A204.1 (cell line): ENCODE measurements at regions not wholly inside any gene's neighbourhood (a gene's known extent, or its start where the extent isn't known, plus 50 kb on each side); places are given as distances from the start of the nearest gene placed in this dataset.
"Not testable (repeated sequence)": the region's sequence is repeated elsewhere in the genome, so short reads cannot be mapped to it uniquely, and the experiment has no call there.

Experiments
- FAIRE-seq: peaks from 2 replicates; lab custom pipeline; 2012; peaks lifted over from hg19 to GRCh38; lab: Jason Lieb, UNC

DNA sequence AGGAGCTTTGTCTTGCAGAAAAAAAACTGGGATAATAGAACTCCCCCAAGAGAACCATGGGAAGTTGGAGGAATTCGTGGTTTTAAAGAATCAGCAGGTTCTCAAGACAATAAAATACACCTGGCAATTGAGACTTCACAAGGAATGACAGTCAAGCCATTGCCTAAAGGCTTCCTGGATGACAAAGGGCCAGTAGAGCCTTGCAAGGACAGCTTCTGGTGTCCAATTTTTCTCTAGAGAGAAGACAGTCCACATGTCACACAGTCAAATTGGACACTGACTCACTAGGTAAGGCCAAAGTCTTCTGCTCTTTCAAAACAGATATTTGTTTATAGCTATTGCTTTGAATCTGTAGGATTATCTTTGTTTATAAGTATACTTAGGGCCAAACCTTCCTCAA is 80.3 kb upstream of the BMP5 start:
- no peak for FAIRE-seq

DNA sequence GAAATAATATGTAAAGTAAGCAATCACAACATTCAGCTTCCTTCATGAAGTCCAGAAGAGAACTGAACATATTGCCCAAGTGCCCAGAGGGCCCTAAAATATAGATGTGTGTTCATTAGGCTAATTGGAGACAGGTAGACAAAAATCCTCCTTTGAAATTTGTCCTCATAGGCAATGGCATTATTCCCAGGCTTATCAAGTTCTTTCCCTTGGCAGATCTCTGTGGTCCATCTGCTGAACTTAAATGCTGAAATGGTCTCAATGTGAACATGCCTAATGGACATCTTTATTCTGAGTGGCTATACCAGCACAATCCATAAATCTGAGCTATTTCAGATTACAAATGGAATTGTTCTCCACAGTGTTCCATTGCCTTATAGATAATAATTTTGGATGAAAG is 79.0 kb upstream of the BMP5 start:
- FAIRE-seq, result no peak

DNA sequence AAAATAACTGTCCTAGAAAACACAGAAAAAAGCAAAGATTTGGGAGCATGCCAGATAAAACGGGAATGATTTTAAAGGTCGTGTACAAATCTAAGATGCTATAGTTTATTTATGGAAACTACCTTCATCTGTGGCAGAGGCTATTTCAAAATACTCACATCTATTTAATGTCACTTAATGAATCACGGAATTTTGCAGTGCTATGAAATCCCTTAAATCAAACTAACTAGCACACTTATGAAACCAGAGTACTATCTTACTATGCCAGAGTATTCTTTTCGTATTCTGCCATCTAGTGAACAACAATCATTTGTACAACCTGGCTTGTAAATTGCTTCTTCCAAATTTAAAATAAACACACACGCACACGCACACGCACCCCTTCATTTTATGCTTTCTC is 77.9 kb upstream of the BMP5 start:
- FAIRE-seq, result peak; percentile 43

DNA sequence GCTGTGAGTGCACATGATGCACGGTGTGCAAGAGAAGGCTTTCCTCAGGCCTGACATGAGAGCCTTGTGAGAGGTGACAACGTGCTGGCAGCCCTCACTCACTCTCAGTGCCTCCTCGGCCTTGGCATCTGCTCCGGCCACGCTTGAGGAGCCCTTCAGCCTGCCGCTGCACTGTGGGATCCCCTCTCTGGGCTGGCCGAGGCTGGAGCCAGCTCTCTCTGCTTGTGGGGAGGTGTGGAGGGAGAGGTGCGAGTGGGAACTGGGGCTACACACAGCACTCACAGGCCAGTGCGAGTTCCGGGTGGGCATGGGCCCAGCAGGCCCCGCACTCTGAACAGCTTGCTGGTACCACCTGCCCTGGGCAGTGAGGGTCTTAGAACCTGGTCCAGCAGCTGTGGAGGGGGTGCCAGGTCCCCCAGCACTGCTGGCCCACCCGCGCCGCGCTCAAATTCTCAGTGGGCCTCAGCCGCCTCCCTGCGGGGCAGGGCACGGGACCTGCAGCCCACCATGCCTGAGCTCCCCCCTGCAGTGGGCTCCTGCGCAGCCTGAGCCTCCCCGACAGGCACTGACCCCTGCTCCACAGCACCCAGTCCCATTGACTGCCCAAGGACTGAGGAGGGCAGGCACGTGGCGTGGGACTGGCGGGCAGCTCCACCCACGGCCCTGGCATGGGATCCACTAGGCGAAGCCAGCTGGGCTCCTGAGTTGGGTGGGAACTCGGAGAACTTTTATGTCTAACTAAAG is 74.9 kb upstream of the BMP5 start:
- no peak for FAIRE-seq

DNA sequence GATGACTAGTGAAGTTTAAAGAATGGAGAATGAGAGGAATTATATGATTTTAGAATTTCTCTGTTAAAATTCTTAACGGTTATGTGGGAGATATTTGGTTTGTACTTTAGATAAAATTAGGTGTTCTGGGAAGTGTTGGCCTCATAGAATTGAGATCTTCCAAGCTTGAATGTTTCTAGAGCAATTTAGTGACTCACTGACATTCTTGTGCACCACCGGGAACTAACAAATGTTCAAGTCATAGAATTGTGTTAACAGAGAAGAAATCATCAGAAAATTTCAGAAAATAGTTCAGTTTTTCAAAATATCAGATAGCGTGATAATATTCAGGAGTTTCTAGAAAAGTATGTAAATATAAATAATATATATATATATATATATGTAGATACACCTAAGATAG is 67.9 kb upstream of the BMP5 start:
- FAIRE-seq, result no peak

DNA sequence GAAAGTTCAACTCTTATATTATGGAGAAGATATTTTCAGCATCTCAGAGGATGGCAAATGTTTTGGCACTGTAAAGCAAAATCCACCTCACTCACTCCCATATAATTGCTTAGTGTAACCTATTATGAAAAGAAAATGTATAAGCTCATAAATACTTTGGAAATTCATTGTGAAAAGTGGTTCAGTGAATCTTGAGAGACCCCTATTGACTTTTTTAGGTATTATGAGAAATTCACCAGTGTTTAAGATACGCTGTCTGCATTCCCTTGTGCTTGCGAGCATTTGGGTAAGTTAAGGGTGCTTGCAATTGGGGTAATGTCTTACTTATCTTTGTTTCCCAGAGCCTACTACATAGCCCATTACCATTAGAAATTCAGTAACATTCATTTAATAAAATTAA is 66.3 kb upstream of the BMP5 start:
- no peak for FAIRE-seq

DNA sequence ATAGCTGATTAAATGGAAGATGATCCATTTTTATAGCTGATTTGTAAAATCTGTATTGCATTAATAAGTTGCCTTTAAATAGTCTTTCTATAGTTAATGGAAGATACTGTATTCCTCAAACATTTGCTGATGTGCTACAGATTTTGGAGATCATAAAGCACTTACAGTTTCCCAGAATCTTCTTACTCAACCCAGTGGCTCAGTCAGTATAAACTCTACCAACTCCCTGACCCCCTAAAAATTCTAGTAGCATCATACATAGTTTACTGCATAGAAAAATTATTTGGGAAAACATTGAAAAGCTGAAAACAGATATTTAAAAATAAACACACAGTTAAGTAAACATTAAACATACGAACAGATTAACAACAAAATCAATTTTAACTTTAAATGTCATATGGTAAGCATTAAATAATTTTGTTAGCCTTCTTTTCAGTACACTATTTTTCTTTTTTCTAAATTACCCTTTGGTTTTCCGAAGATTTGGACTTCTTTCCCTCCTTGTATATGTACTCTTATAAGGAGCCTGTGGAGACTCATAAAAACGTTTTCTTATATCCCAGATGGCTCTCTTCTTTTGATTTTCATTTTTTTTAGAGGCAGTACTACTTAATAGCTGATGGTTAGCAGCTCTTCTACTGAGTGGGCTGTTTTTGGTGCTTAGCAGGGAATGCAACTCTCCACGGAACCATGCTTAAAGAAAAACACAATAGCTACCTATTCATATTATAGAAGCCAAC is 62.7 kb upstream of the BMP5 start:
- FAIRE-seq, result no peak

DNA sequence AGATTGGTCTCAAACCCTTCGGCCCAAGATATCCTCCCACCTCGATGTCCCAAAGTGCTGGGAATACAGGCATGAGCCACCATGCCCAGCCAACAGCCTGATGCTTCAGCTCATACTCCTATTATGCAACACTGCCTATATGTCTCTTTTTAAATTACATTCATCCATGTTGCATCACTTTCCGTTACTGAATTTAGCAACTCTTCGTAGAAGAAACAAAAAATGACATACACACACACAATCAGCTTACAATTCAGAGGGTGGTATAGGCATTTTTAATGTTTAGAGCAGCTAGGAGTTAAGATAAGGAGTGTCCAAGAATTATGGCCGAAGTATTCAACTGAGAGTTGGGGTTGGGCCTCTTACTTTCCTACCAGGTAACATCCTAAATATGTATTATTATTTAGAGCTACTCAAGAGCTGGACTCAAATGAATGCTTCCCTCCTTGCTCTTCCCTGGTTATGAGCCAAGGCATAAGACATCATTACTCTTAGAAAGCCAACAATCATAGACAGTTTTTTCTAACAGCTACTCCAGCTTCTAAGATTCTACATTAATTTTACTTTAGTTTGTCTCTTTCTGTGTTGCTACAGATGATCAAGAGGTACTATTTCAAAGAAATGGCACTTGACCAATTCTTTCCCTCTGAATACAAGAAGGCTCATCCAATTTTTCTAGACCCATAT is 62.0 kb upstream of the BMP5 start:
- no peak for FAIRE-seq

DNA sequence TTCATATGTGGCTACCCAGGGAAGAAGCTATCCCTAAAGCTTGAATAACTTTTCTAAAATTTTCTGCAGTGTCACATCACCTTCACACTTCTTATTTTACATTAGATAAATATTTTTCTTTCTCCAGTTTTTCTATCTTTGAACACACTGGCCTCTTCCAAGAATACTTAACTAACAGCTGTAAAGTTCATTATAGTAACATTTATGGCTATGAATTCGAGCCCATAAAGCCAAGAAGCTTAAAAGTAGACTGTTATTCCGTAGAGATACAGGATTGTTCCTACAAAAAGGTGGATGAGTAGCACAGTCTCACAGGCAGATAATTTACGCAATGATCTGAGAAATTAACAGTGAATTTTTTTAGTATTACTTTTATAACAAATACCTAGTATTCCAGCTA is 55.7 kb upstream of the BMP5 start:
- FAIRE-seq, result no peak

DNA sequence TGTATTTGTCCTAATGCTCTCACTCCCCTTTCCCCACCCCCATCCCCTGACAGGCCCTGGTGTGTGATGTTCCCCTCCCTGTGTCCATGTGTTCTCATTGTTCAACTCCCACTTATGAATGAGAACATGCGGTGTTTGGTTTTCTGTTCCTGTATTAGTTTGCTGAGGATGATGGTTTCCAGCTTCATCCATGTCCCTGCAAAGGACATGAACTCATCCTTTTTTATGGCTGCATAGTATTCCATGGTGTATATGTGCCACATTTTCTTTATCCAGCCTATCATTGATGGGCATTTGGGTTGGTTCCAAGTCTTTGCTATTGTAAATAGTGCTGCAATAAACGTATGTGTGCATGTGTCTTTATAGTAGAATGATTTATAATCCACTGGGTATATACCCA is 52.3 kb upstream of the BMP5 start:
- not testable (repeated sequence) for FAIRE-seq

DNA sequence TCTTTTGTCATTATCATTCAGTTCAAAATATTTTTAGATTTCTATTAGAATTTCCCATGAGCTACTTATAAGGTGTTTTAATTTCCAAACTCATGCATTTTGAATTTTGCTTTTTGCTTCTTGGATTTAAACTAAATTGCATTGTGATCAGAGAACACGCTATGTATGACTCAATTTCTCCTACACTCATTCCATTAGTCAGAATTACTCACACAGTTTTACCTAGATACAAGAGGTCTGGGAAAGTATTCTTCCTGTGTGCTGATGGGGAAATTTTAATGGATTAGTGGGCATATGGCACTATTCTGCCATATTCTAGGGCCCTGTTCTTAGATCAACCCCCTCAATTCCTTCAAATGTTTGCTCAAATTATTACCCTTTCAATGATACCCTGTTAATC is 49.9 kb upstream of the BMP5 start:
- FAIRE-seq, result no peak
